SK-N-SH (cell line): ENCODE measurements at regions not wholly inside any gene's neighbourhood (a gene's known extent, or its start where the extent isn't known, plus 50 kb on each side); places are given as distances from the start of the nearest gene placed in this dataset.
A peak's percentile ranks its signal among the peaks of the same experiment; 100 is the strongest.

ENCODE experiments used
- EP300 ChIP-seq, 2 experiments: IDR thresholded peaks; 2 replicates each; pipeline versions ENCODE4 v1.4.0 to v1.6.1; 2012; ENCODE audit warnings: borderline replicate concordance in 1 of 2, low read depth in 1 of 2, low read length in 1 of 2
- FOXM1 ChIP-seq: IDR thresholded peaks from 2 replicates; pipeline ENCODE4 v1.4.0; 2012; ENCODE audit warnings: low read depth, mild to moderate bottlenecking
- MEF2A ChIP-seq: IDR thresholded peaks from 2 replicates; pipeline ENCODE4 v1.4.0; 2012; ENCODE audit warnings: low read depth, borderline replicate concordance
- PBX3 ChIP-seq: IDR thresholded peaks from 2 replicates; pipeline ENCODE4; 2012
- POLR2AphosphoS5 ChIP-seq: IDR thresholded peaks from 2 replicates; pipeline ENCODE4 v1.6.1; 2012; ENCODE audit warnings: low read depth, low read length
- RAD21 ChIP-seq: IDR thresholded peaks from 2 replicates; pipeline ENCODE4 v1.6.1; 2012; ENCODE audit warnings: mild to moderate bottlenecking, low read length
- RCOR1 ChIP-seq: fragments of 150-350 bp; IDR thresholded peaks from 2 replicates; pipeline ENCODE4 v1.6.1; 2017; ENCODE audit warnings: antibody characterized with exemption, low read length
- REST ChIP-seq: IDR thresholded peaks from 2 replicates; pipeline ENCODE4 v1.6.1; 2012; ENCODE audit warnings: mild to moderate bottlenecking, low read depth, low read length, moderate library complexity
- TAF1 ChIP-seq: IDR thresholded peaks from 2 replicates; pipeline ENCODE4 v1.6.1; 2012; ENCODE audit warnings: low read depth, mild to moderate bottlenecking, low read length, moderate library complexity, borderline replicate concordance
- TCF12 ChIP-seq: IDR thresholded peaks from 2 replicates; pipeline ENCODE4 v1.4.0; 2012
- YY1 ChIP-seq: IDR thresholded peaks from 2 replicates; pipeline ENCODE4 v1.4.0; 2012; ENCODE audit warnings: low read depth, mild to moderate bottlenecking
- TF ChIP-seq, protein P1 (sequence below): fragments of 200-600 bp; sonication (generic); IDR thresholded peaks from 2 replicates; pipeline ENCODE4 v1.6.1; 2017; ENCODE audit warnings: antibody characterized with exemption, mild to moderate bottlenecking, moderate library complexity

DNA sequence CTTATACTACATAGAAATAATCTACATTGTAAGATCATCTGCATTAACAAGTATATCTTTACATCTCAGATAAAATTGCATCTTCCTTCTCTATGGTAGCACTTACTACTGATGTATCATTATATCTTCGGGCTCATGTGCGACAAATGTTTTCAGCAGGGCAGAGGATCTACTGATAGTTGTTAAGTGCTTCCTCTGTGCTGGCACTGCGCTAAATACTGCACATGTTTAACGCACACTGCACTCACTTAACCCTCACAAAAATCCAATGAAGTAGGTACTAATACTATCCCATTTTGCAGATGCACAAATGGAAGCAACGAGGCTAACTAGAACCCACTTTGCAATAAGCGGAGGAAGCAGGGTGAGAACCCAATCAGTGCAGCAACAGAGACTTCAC is 75.6 kb upstream of the USP25 start:
- TF ChIP-seq, protein P1, sequence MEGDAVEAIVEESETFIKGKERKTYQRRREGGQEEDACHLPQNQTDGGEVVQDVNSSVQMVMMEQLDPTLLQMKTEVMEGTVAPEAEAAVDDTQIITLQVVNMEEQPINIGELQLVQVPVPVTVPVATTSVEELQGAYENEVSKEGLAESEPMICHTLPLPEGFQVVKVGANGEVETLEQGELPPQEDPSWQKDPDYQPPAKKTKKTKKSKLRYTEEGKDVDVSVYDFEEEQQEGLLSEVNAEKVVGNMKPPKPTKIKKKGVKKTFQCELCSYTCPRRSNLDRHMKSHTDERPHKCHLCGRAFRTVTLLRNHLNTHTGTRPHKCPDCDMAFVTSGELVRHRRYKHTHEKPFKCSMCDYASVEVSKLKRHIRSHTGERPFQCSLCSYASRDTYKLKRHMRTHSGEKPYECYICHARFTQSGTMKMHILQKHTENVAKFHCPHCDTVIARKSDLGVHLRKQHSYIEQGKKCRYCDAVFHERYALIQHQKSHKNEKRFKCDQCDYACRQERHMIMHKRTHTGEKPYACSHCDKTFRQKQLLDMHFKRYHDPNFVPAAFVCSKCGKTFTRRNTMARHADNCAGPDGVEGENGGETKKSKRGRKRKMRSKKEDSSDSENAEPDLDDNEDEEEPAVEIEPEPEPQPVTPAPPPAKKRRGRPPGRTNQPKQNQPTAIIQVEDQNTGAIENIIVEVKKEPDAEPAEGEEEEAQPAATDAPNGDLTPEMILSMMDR: no peak
- TF ChIP-seq TAF1: no peak
- no peak for TF ChIP-seq POLR2AphosphoS5
- TF ChIP-seq MEF2A: no peak
- no peak; a peak in 1 of 4 replicates for TF ChIP-seq EP300 (IDR thresholded peaks at IDR 0.05; ENCODE audit: borderline replicate concordance in 1 of 2, low read depth in 1 of 2, low read length in 1 of 2)
- no peak for TF ChIP-seq TCF12
- TF ChIP-seq RCOR1: peak; percentile 39; the same call in 1 of the 2 replicates
- TF ChIP-seq YY1: no peak
- no peak for TF ChIP-seq REST
- no peak for TF ChIP-seq RAD21
- TF ChIP-seq FOXM1: no peak
- TF ChIP-seq PBX3: no peak
